ENCODE measurements at regions not wholly inside any gene's neighbourhood (a gene's known extent, or its start where the extent isn't known, plus 50 kb on each side); places are given as distances from the start of the nearest gene placed in this dataset.

GRCh38 chr1:34403156-34403555, 226.4 kb downstream of the C1orf94 start:
- no peak for DNase-seq (ENCODE audit: low spot score)
- no peak for ATAC-seq (ENCODE audit: low FRiP score)
- TF ChIP-seq CTCF (IDR thresholded peaks at IDR 0.05): no peak

GRCh38 chr1:34404804-34405203, 228.1 kb downstream of the C1orf94 start:
- ATAC-seq (ENCODE audit: low FRiP score) (no peak), DNase-seq (ENCODE audit: low spot score) (no peak)
- TF ChIP-seq CTCF (IDR thresholded peaks at IDR 0.05): no peak

- TF ChIP-seq CTCF (IDR thresholded peaks at IDR 0.05): no peak
- ATAC-seq (ENCODE audit: low FRiP score) (no peak), DNase-seq (ENCODE audit: low spot score) (no peak)
These were observed 228.7 kb downstream of the C1orf94 start for GRCh38 chr1:34405266-34405959.

GRCh38 chr1:34406377-34406776, 229.7 kb downstream of the C1orf94 start:
- ATAC-seq (ENCODE audit: low FRiP score) (no peak), DNase-seq (ENCODE audit: low spot score) (no peak)
- no peak for TF ChIP-seq CTCF (IDR thresholded peaks at IDR 0.05)

- TF ChIP-seq CTCF (IDR thresholded peaks at IDR 0.05): no peak
- ATAC-seq (ENCODE audit: low FRiP score) (no peak), DNase-seq (ENCODE audit: low spot score) (no peak)
These were observed 230.3 kb downstream of the C1orf94 start for GRCh38 chr1:34406833-34407539.

- no peak for ATAC-seq (ENCODE audit: low FRiP score)
- TF ChIP-seq CTCF (IDR thresholded peaks at IDR 0.05): no peak
- DNase-seq (ENCODE audit: low spot score): no peak
These were observed 231.3 kb downstream of the C1orf94 start for GRCh38 chr1:34408011-34408410.

All from omental fat pad (tissue), 3 donors.